B cell (primary cell): ENCODE measurements at regions not wholly inside any gene's neighbourhood (a gene's known extent, or its start where the extent isn't known, plus 50 kb on each side); places are given as distances from the start of the nearest gene placed in this dataset.

Experiments
- ATAC-seq: fragments of 200-7000 bp; cut with Tn5 transposase; one replicate; pipeline ENCODE4 v1.10.0; 2021; ENCODE audit warnings: low read depth, mild to moderate bottlenecking, moderate number of reproducible peaks, moderate library complexity
- CTCF ChIA-PET: fragments of 350-600 bp; sonication (Branson Sonifier 250); formaldehyde crosslinking; loops from one replicate; lab custom pipeline; 2021; ENCODE audit warnings: antibody characterized with exemption, inconsistent platforms; lab: Charles Lee
- POLR2A ChIA-PET: fragments of 350-600 bp; sonication (Branson Sonifier 250); formaldehyde crosslinking; loops from one replicate; lab custom pipeline; 2021; ENCODE audit warnings: antibody characterized with exemption; lab: Charles Lee
- DNase-seq: peaks from one replicate; pipeline ENCODE4 v3.0.0; 2013
- H2AFZ ChIP-seq: 2 replicates; pipeline ENCODE4 v1.6.1; 2012; ENCODE audit warnings: mild to moderate bottlenecking, low read depth, low read length; ENCODE audit not compliant: insufficient read depth, poor library complexity, severe bottlenecking
- H3K27ac ChIP-seq, 2 donors: 1 replicate in 1 of 2; 2 replicates in 1 of 2; pipeline ENCODE4 v1.5.1; 2012 to 2013; ENCODE audit warnings: low read length in 2 of 2, mild to moderate bottlenecking in 2 of 2, moderate library complexity in 1 of 2
- H3K27me3 ChIP-seq, 4 experiments: fragments of 200-600 bp in 1 of 4; sonication (generic) in 1 of 4; replicated peaks in 1 of 4; 1 replicate in 2 of 4; 2 replicates in 2 of 4; pipeline versions ENCODE4 v1.6.1 to v1.7.0; 2013 to 2016; ENCODE audit warnings: low read length in 3 of 4, mild to moderate bottlenecking in 2 of 4, mixed read lengths in 1 of 4, moderate library complexity in 1 of 4; ENCODE audit not compliant: insufficient read depth in 4 of 4, control insufficient read depth in 3 of 4; ENCODE audit errors: control extremely low read depth in 1 of 4
- H3K36me3 ChIP-seq, 2 experiments: replicated peaks in 1 of 2; 1 replicate in 1 of 2; 2 replicates in 1 of 2; pipeline versions ENCODE4 v1.6.1 to v1.7.1; 2013; ENCODE audit warnings: low read length in 1 of 2; ENCODE audit not compliant: insufficient read depth in 2 of 2, control insufficient read depth in 1 of 2; ENCODE audit errors: control extremely low read depth in 1 of 2, extremely low read depth in 1 of 2
- H3K4me1 ChIP-seq, 2 donors: fragments of 200-600 bp in 1 of 2; sonication (generic) in 1 of 2; 1 replicate in 1 of 2; 2 replicates in 1 of 2; pipeline versions ENCODE4 v1.5.1 to v1.6.1; 2013 to 2017; ENCODE audit warnings: low read length in 2 of 2; ENCODE audit not compliant: control insufficient read depth in 2 of 2, insufficient read depth in 2 of 2
- H3K4me2 ChIP-seq: replicated peaks from 2 replicates; pipeline ENCODE3; 2012; ENCODE audit warnings: mild to moderate bottlenecking, low read depth, low read length; ENCODE audit not compliant: poor library complexity, severe bottlenecking
- H3K4me3 ChIP-seq, 5 experiments: fragments of 200-600 bp in 1 of 5; sonication (generic) in 1 of 5; 1 replicate in 3 of 5; 2 replicates in 2 of 5; pipeline versions ENCODE4 v1.5.1 to v1.7.0; 2011 to 2016; ENCODE audit warnings: low read length in 4 of 5, mild to moderate bottlenecking in 4 of 5, low read depth in 2 of 5, control low read depth in 1 of 5, moderate library complexity in 1 of 5; ENCODE audit not compliant: insufficient read depth in 1 of 5; ENCODE audit errors: control extremely low read depth in 1 of 5, extremely low read depth in 1 of 5
- H3K79me2 ChIP-seq: fragments of 200-600 bp; sonication (generic); one replicate; pipeline ENCODE4 v1.6.0; 2016; ENCODE audit warnings: low read length; ENCODE audit not compliant: control insufficient read depth, insufficient read depth
- H3K9ac ChIP-seq: fragments of 200-600 bp; sonication (generic); 2 replicates; pipeline ENCODE4 v1.6.1; 2017; ENCODE audit warnings: mild to moderate bottlenecking, low read length, moderate library complexity
- H3K9me3 ChIP-seq, 3 donors: one replicate each; pipeline versions ENCODE4 v1.6.1 to v1.7.1; 2013; ENCODE audit warnings: low read length in 2 of 3; ENCODE audit not compliant: control insufficient read depth in 2 of 3, insufficient read depth in 1 of 3; ENCODE audit errors: control extremely low read depth in 1 of 3
- H4K20me1 ChIP-seq: 2 replicates; pipeline ENCODE4 v1.6.0; 2012; ENCODE audit warnings: mild to moderate bottlenecking, low read length; ENCODE audit not compliant: insufficient read depth, control insufficient read depth, poor library complexity, severe bottlenecking
- H3K27ac Mint-ChIP-seq: one replicate; pipeline ENCODE4 v1.8.0; 2021; ENCODE audit warnings: mixed read lengths
- H3K27me3 Mint-ChIP-seq: one replicate; pipeline ENCODE4 v1.8.0; 2021; ENCODE audit warnings: mixed read lengths
- H3K4me1 Mint-ChIP-seq: one replicate; pipeline ENCODE4 v1.8.0; 2021; ENCODE audit warnings: mixed read lengths
- H3K4me3 Mint-ChIP-seq: one replicate; pipeline ENCODE4 v1.8.0; 2021; ENCODE audit warnings: mixed read lengths
- H3K9me3 Mint-ChIP-seq: one replicate; pipeline ENCODE4 v1.8.0; 2022; ENCODE audit warnings: mixed read lengths; ENCODE audit not compliant: insufficient read depth
- EZH2 ChIP-seq: IDR thresholded peaks from 2 replicates; pipeline ENCODE4 v1.6.1; 2012; ENCODE audit warnings: borderline replicate concordance, low read depth, mild to moderate bottlenecking, moderate library complexity, low read length; ENCODE audit not compliant: insufficient read depth, poor library complexity, severe bottlenecking
- WGBS: methylation state at CpG from one replicate; pipeline ENCODE4 v1.1.5; 2013; ENCODE audit warnings: missing lambda C conversion rate; ENCODE audit not compliant: insufficient coverage; 5-methylcytosine and 5-hydroxymethylcytosine counted together
- intact Hi-C: fragments of 100-400 bp; cut with micrococcal nuclease; formaldehyde crosslinking; loops from one replicate; pipeline ENCODE4 v1.10.0; 2022
- TF ChIP-seq, protein P1 (sequence below): fragments of 200-600 bp; IDR thresholded peaks from one replicate; pipeline ENCODE4 v1.8.0; 2022; ENCODE audit warnings: antibody characterized with exemption, mild to moderate bottlenecking

- Histone ChIP-seq H3K27me3 (no peaks in the 10 kb centered on the region), H3K36me3 (no peaks in the 10 kb centered on the region), H3K4me1 (no peaks in the 10 kb centered on the region), H3K27ac (no peak overlapping the region), H4K20me1 (no peaks in the 10 kb centered on the region), H3K4me3 (no peak overlapping the region), H3K4me2 (no peak overlapping the region), H3K79me2 (no peaks in the 10 kb centered on the region), H2AFZ (no peak overlapping the region), H3K9me3 (no peaks in the 10 kb centered on the region), H3K9ac (no peak overlapping the region)
- ChIA-PET CTCF (no interaction called here), POLR2A (no interaction called here)
- ATAC-seq = no peak
- Mint-ChIP-seq H3K4me1 (no peaks in the 10 kb centered on the region), H3K9me3 (peaks cover 5% of the 10 kb centered on the region), H3K4me3 (no peak overlapping the region), H3K27ac (no peak overlapping the region), H3K27me3 (no peaks in the 10 kb centered on the region)
- intact Hi-C loops = no loop called here
- no peak for DNase-seq
- 92% methylated on average over 2 of the region's 4 CpGs for WGBS
- TF ChIP-seq EZH2 = no peak
- TF ChIP-seq, protein P1, sequence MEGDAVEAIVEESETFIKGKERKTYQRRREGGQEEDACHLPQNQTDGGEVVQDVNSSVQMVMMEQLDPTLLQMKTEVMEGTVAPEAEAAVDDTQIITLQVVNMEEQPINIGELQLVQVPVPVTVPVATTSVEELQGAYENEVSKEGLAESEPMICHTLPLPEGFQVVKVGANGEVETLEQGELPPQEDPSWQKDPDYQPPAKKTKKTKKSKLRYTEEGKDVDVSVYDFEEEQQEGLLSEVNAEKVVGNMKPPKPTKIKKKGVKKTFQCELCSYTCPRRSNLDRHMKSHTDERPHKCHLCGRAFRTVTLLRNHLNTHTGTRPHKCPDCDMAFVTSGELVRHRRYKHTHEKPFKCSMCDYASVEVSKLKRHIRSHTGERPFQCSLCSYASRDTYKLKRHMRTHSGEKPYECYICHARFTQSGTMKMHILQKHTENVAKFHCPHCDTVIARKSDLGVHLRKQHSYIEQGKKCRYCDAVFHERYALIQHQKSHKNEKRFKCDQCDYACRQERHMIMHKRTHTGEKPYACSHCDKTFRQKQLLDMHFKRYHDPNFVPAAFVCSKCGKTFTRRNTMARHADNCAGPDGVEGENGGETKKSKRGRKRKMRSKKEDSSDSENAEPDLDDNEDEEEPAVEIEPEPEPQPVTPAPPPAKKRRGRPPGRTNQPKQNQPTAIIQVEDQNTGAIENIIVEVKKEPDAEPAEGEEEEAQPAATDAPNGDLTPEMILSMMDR = no peak
Observed at GRCh38 chr4:181775298-181775697, 467.9 kb upstream of the TENM3 start.

DNA sequence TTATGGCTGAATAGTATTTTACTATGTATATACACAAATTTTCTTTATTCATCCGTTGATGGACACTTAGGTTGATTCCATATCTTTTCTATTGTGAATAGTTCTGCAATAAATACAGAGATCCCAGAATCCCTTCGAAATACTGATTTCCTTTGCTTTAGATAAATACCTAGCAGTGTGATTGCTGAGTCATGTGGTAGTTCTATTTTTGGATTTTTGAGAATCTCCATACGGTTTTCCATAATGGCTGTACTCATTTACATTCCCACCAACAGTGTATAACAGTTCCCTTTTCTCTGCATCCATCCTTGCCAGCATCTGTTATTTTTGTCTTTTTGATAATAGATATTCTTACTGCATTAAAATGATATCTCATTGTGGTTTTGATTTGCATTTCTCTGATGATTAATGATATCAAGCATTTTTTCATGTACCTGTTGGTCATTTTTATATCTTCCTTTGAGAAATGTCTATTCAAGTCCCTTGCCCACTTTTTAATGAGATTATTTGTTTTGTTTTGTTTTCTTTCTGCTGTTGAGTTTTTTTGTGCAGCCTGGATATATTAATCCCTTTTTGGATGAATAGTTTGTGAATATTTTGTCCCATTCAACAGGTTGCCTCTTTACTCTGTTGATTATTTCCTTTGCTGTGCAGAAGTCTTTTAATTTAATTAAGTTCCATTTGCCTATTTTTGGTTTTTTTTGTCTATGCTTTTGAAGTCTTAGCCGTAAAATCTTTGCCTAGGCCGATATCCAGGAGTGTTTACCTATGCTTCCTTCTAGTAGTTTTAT, 466.7 kb upstream of the TENM3 start:
- no peak overlapping the region for H3K9ac ChIP-seq
- Mint-ChIP-seq H3K4me3 (no peak overlapping the region), H3K4me1 (no peaks in the 10 kb centered on the region), H3K27ac (no peak overlapping the region), H3K9me3 (peaks cover 5% of the 10 kb centered on the region), H3K27me3 (no peaks in the 10 kb centered on the region)
- no peak overlapping the region for H3K4me2 ChIP-seq
- no peak overlapping the region for H3K4me3 ChIP-seq
- DNase-seq (no peak), ATAC-seq (no peak)
- H2AFZ ChIP-seq = no peak overlapping the region
- CTCF ChIA-PET = no interaction called here
- no peaks in the 10 kb centered on the region for H3K27me3 ChIP-seq
- no peaks in the 10 kb centered on the region for H3K36me3 ChIP-seq
- no peaks in the 10 kb centered on the region for H3K4me1 ChIP-seq
- POLR2A ChIA-PET = no interaction called here
- no peak for TF ChIP-seq EZH2
- TF ChIP-seq, protein P1 = no peak
- no CpG with 5 or more reads among the region's 5 CpGs for WGBS
- no peaks in the 10 kb centered on the region for H4K20me1 ChIP-seq
- H3K27ac ChIP-seq = no peak overlapping the region
- no peaks in the 10 kb centered on the region for H3K79me2 ChIP-seq
- no peaks in the 10 kb centered on the region for H3K9me3 ChIP-seq
- intact Hi-C loops = no loop called here
